HCT116 (cell line): ENCODE measurements at regions not wholly inside any gene's neighbourhood (a gene's known extent, or its start where the extent isn't known, plus 50 kb on each side); places are given as distances from the start of the nearest gene placed in this dataset.

Experiments
- ATAC-seq: fragments of 200-7000 bp; cut with Tn5 transposase; 2 replicates; pipeline ENCODE4 v1.9.1; 2020; ENCODE audit warnings: mild to moderate bottlenecking, moderate library complexity
- BruUV-seq: library from RNA; stranded (reverse); fragments of 400-500 nt; replicated peaks from 2 replicates; lab custom pipeline; 2021; lab: Mats Ljungman, UMichigan
- CTCF ChIA-PET: fragments of 300-600 bp; sonication (Branson Sonifier 250); formaldehyde crosslinking; loops from one replicate; lab custom pipeline; 2021; ENCODE audit warnings: antibody characterized with exemption; lab: Charles Lee
- POLR2A ChIA-PET: fragments of 300-600, 350-600 bp; sonication (Branson Sonifier 250); formaldehyde crosslinking; loops from one replicate; lab custom pipeline; 2021; ENCODE audit warnings: antibody characterized with exemption; lab: Charles Lee
- RAD21 ChIA-PET, 2 experiments: fragments of 300-600 bp; sonication (Branson Sonifier 250); formaldehyde crosslinking; loops; one replicate each; lab custom pipeline; 2023; ENCODE audit warnings: low total read pairs in 2 of 2; ENCODE audit not compliant: uncharacterized antibody in 2 of 2, unreplicated experiment in 2 of 2, low non-redundant PET in 1 of 2; lab: Charles Lee
- DNase-seq: peaks from one replicate; pipeline ENCODE4 v3.0.0-alpha.2; 2010; ENCODE audit warnings: low read depth, low spot score
- H2AFZ ChIP-seq: fragments of 200-600 bp; shearing (Covaris generic), sonication (generic); 2 replicates; pipeline ENCODE4 v1.6.1; 2017; ENCODE audit warnings: low read depth, mixed run types, mixed read lengths, antibody characterized with exemption, low read length; ENCODE audit not compliant: poor library complexity, severe bottlenecking
- H3K27ac ChIP-seq: 2 replicates; pipeline ENCODE4 v1.5.1; 2012; ENCODE audit warnings: low read depth, low read length
- H3K27me3 ChIP-seq: fragments of 200-600 bp; sonication (generic); 2 replicates; pipeline ENCODE4 v1.6.1; 2016; ENCODE audit warnings: mixed run types, low read length, mixed read lengths; ENCODE audit not compliant: insufficient read depth
- H3K36me3 ChIP-seq, 2 experiments: fragments of 200-500 bp in 1 of 2; fragments of 200-600 bp in 1 of 2; sonication (Bioruptor generic) in 1 of 2; sonication (generic) in 1 of 2; 2 replicates each; pipeline versions ENCODE4 v1.5.1 to v1.6.1; 2014 to 2016; ENCODE audit warnings: low read length in 2 of 2, inconsistent platforms in 1 of 2, mixed read lengths in 1 of 2, mixed run types in 1 of 2; ENCODE audit not compliant: insufficient read depth in 2 of 2, control insufficient read depth in 1 of 2
- H3K4me1 ChIP-seq, 2 experiments: fragments of 200-600 bp in 1 of 2; sonication (generic) in 1 of 2; 2 replicates each; pipeline versions ENCODE4 v1.5.1 to v1.6.1; 2012 to 2017; ENCODE audit warnings: low read length in 2 of 2, inconsistent platforms in 1 of 2, mild to moderate bottlenecking in 1 of 2, mixed read lengths in 1 of 2, mixed run types in 1 of 2, moderate library complexity in 1 of 2; ENCODE audit not compliant: insufficient read depth in 2 of 2, control insufficient read depth in 1 of 2
- H3K4me2 ChIP-seq: fragments of 200-600 bp; sonication (generic); 2 replicates; pipeline ENCODE4 v1.6.1; 2017; ENCODE audit warnings: mixed run types, low read length, mixed read lengths
- H3K4me3 ChIP-seq, 2 experiments: fragments of 200-600 bp in 1 of 2; sonication (generic) in 1 of 2; replicated peaks in 1 of 2; 2 replicates each; pipeline ENCODE4 v1.5.1; 2011 to 2016; ENCODE audit warnings: low read length in 2 of 2, control low read depth in 1 of 2, low read depth in 1 of 2, mild to moderate bottlenecking in 1 of 2, mixed read lengths in 1 of 2, mixed run types in 1 of 2
- H3K79me2 ChIP-seq: fragments of 200-600 bp; sonication (generic); 2 replicates; pipeline ENCODE4 v1.6.1; 2017; ENCODE audit warnings: mild to moderate bottlenecking, mixed run types, low read length, moderate library complexity, mixed read lengths; ENCODE audit not compliant: insufficient read depth
- H3K9ac ChIP-seq: fragments of 200-600 bp; sonication (generic); 2 replicates; pipeline ENCODE4 v1.6.1; 2016; ENCODE audit warnings: low read length, mixed read lengths
- H3K9me2 ChIP-seq: fragments of 200-600 bp; sonication (generic), shearing (Covaris generic); 2 replicates; pipeline ENCODE4 v1.6.1; 2017; ENCODE audit warnings: mixed run types, mild to moderate bottlenecking, moderate library complexity; ENCODE audit not compliant: insufficient read depth
- H3K9me3 ChIP-seq, 2 experiments: fragments of 200-500 bp in 1 of 2; fragments of 200-600 bp in 1 of 2; sonication (Bioruptor generic) in 1 of 2; sonication (generic) in 1 of 2; 2 replicates each; pipeline ENCODE4 v1.6.1; 2014 to 2017; ENCODE audit warnings: low read length in 2 of 2, mixed read lengths in 2 of 2, inconsistent platforms in 1 of 2, low read depth in 1 of 2, mild to moderate bottlenecking in 1 of 2, mixed run types in 1 of 2, moderate library complexity in 1 of 2; ENCODE audit not compliant: control insufficient read depth in 1 of 2, insufficient read depth in 1 of 2
- H4K20me1 ChIP-seq: fragments of 200-600 bp; sonication (generic), shearing (Covaris generic); 2 replicates; pipeline ENCODE4 v1.6.1; 2017; ENCODE audit warnings: mixed run types, mild to moderate bottlenecking, moderate library complexity; ENCODE audit not compliant: insufficient read depth
- CBX3 ChIP-seq: IDR thresholded peaks from 2 replicates; pipeline ENCODE4 v1.6.1; 2012; ENCODE audit warnings: low read depth
- CEBPB ChIP-seq: IDR thresholded peaks from 2 replicates; pipeline ENCODE4 v1.6.1; 2012; ENCODE audit warnings: low read depth
- CTCF ChIP-seq, 3 experiments: fragments of 200-600 bp in 1 of 3; sonication (generic) in 1 of 3; IDR thresholded peaks in 2 of 3; conservative IDR thresholded peaks in 1 of 3; 2 replicates each; pipeline ENCODE4 v1.5.1; 2012 to 2017; ENCODE audit warnings: low read depth in 2 of 3, low read length in 2 of 3, antibody characterized with exemption in 1 of 3, borderline replicate concordance in 1 of 3, control low read depth in 1 of 3, mild to moderate bottlenecking in 1 of 3, mixed read lengths in 1 of 3, mixed run types in 1 of 3, moderate library complexity in 1 of 3; ENCODE audit not compliant: insufficient read depth in 1 of 3
- ELF1 ChIP-seq: IDR thresholded peaks from 2 replicates; pipeline ENCODE4 v1.6.1; 2012; ENCODE audit warnings: low read depth, borderline replicate concordance
- EZH2 ChIP-seq: fragments of 200-600 bp; sonication (generic); IDR thresholded peaks from 2 replicates; pipeline ENCODE4 v1.6.1; 2017; ENCODE audit warnings: antibody characterized with exemption, mixed run types
- FOSL1 ChIP-seq: IDR thresholded peaks from 2 replicates; pipeline ENCODE4 v1.6.1; 2012; ENCODE audit warnings: low read depth
- JUND ChIP-seq: IDR thresholded peaks from 2 replicates; pipeline ENCODE4 v1.6.1; 2012
- MAX ChIP-seq: IDR thresholded peaks from 2 replicates; pipeline ENCODE4 v1.6.1; 2012
- POLR2A ChIP-seq: IDR thresholded peaks from 2 replicates; pipeline ENCODE4 v1.7.0; 2011; ENCODE audit warnings: borderline replicate concordance; ENCODE audit not compliant: insufficient read depth, insufficient read length; ENCODE audit errors: extremely low read depth
- POLR2AphosphoS5 ChIP-seq: IDR thresholded peaks from 2 replicates; pipeline ENCODE4 v1.6.1; 2011; ENCODE audit warnings: mild to moderate bottlenecking, low read depth, low read length, moderate library complexity
- RAD21 ChIP-seq: IDR thresholded peaks from 2 replicates; pipeline ENCODE4 v1.6.1; 2012; ENCODE audit warnings: low read depth, mild to moderate bottlenecking
- REST ChIP-seq: IDR thresholded peaks from 2 replicates; pipeline ENCODE4 v1.6.1; 2012; ENCODE audit warnings: low read depth
- SIN3A ChIP-seq: IDR thresholded peaks from 2 replicates; pipeline ENCODE4 v1.6.1; 2012; ENCODE audit warnings: low read depth
- SRF ChIP-seq: IDR thresholded peaks from 2 replicates; pipeline ENCODE4 v1.6.1; 2012; ENCODE audit warnings: low read depth
- TCF7L2 ChIP-seq: IDR thresholded peaks from 2 replicates; pipeline ENCODE4 v1.7.0; 2011; ENCODE audit warnings: borderline replicate concordance, inconsistent platforms; ENCODE audit not compliant: insufficient read depth, insufficient read length; ENCODE audit errors: extremely low read depth
- ZFX ChIP-seq: fragments of 450-650 bp; IDR thresholded peaks from 2 replicates; pipeline ENCODE4 v1.6.1; 2017
- ZNF274 ChIP-seq: fragments of 200-500 bp; sonication (Bioruptor generic); IDR thresholded peaks from 2 replicates; pipeline ENCODE4 v1.6.1; 2014; ENCODE audit warnings: mild to moderate bottlenecking, low read depth, low read length, inconsistent platforms
- intact Hi-C: fragments of 100-400 bp; cut with micrococcal nuclease; formaldehyde crosslinking; loops from 2 replicates; pipeline ENCODE4 v1.10.0; 2022

- ChIA-PET POLR2A (no interaction called here), RAD21 (no interaction called here), CTCF (no interaction called here)
- Histone ChIP-seq H3K4me2 (no peak overlapping the region), H3K9me3 (no peaks in the 10 kb centered on the region), H3K27ac (no peak overlapping the region), H3K4me3 (no peak overlapping the region), H3K9me2 (no peaks in the 10 kb centered on the region), H4K20me1 (no peaks in the 10 kb centered on the region), H3K36me3 (no peaks in the 10 kb centered on the region), H3K79me2 (no peaks in the 10 kb centered on the region), H2AFZ (no peak overlapping the region), H3K4me1 (no peaks in the 10 kb centered on the region), H3K9ac (no peak overlapping the region), H3K27me3 (no peaks in the 10 kb centered on the region)
- ATAC-seq: no peak
- intact Hi-C loops: no loop called here
- BruUV-seq: no TSS peak
- DNase-seq: no peak
- TF ChIP-seq TCF7L2 (no peak), SRF (no peak), ZFX (no peak), POLR2AphosphoS5 (no peak), JUND (no peak), CEBPB (no peak), ZNF274 (no peak)
Observed at GRCh38 chr12:113734503-113734902, 231.6 kb downstream of the RBM19 start.

GRCh38 chr12:113732916-113733315 lies 233.2 kb downstream of the RBM19 start:
- ChIA-PET POLR2A (no interaction called here), CTCF (no interaction called here), RAD21 (no interaction called here)
- H3K9me2 ChIP-seq: no peaks in the 10 kb centered on the region
- H3K36me3 ChIP-seq: no peaks in the 10 kb centered on the region
- no peak overlapping the region for H3K27ac ChIP-seq
- peaks cover 0 to 3% of the 10 kb centered on the region in 2 experiments; a peak in 3 of 4 replicates for H3K4me1 ChIP-seq
- H3K9me3 ChIP-seq: no peaks in the 10 kb centered on the region
- no peak overlapping the region for H3K4me3 ChIP-seq
- no TSS peak for BruUV-seq
- no peak for ATAC-seq
- no peak overlapping the region for H3K4me2 ChIP-seq
- DNase-seq: no peak
- H2AFZ ChIP-seq: no peak overlapping the region
- intact Hi-C loops: no loop called here
- H3K79me2 ChIP-seq: no peaks in the 10 kb centered on the region
- H3K27me3 ChIP-seq: no peaks in the 10 kb centered on the region
- no peaks in the 10 kb centered on the region for H4K20me1 ChIP-seq
- no peak overlapping the region for H3K9ac ChIP-seq
- no peak for TF ChIP-seq MAX
- no peak for TF ChIP-seq ZNF274
- no peak for TF ChIP-seq ZFX
- TF ChIP-seq REST: no peak
- no peak for TF ChIP-seq FOSL1
- TF ChIP-seq CTCF (IDR thresholded peaks at IDR 0.05 in 2 of 3, conservative IDR thresholded peaks at IDR 0.05 in 1 of 3; ENCODE audit: borderline replicate concordance in 1 of 3, insufficient read depth in 1 of 3, low read depth in 2 of 3, low read length in 2 of 3): no peak
- TF ChIP-seq POLR2A: no peak
- no peak for TF ChIP-seq POLR2AphosphoS5
- no peak for TF ChIP-seq TCF7L2
- no peak for TF ChIP-seq ELF1
- no peak for TF ChIP-seq EZH2
- no peak for TF ChIP-seq SIN3A
- no peak for TF ChIP-seq CBX3
- TF ChIP-seq RAD21: no peak
